ENCODE measurements at regions not wholly inside any gene's neighbourhood (a gene's known extent, or its start where the extent isn't known, plus 50 kb on each side); places are given as distances from the start of the nearest gene placed in this dataset.

GRCh38 chr3:72483554-72484104 is 364.6 kb downstream of the SHQ1 start:
- no peak for DNase-seq (ENCODE audit: low spot score)
- Histone ChIP-seq H3K36me3 (no peaks in the 10 kb centered on the region), H3K9me3 (no peaks in the 10 kb centered on the region), H3K27ac (no peak overlapping the region), H3K4me1 (peaks cover 0 to 27% of the 10 kb centered on the region in 2 donors), H3K4me3 (no peak overlapping the region), H3K27me3 (no peaks in the 10 kb centered on the region)
- TF ChIP-seq, protein P1, sequence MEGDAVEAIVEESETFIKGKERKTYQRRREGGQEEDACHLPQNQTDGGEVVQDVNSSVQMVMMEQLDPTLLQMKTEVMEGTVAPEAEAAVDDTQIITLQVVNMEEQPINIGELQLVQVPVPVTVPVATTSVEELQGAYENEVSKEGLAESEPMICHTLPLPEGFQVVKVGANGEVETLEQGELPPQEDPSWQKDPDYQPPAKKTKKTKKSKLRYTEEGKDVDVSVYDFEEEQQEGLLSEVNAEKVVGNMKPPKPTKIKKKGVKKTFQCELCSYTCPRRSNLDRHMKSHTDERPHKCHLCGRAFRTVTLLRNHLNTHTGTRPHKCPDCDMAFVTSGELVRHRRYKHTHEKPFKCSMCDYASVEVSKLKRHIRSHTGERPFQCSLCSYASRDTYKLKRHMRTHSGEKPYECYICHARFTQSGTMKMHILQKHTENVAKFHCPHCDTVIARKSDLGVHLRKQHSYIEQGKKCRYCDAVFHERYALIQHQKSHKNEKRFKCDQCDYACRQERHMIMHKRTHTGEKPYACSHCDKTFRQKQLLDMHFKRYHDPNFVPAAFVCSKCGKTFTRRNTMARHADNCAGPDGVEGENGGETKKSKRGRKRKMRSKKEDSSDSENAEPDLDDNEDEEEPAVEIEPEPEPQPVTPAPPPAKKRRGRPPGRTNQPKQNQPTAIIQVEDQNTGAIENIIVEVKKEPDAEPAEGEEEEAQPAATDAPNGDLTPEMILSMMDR (IDR thresholded peaks at IDR 0.05), result no peak

DNA sequence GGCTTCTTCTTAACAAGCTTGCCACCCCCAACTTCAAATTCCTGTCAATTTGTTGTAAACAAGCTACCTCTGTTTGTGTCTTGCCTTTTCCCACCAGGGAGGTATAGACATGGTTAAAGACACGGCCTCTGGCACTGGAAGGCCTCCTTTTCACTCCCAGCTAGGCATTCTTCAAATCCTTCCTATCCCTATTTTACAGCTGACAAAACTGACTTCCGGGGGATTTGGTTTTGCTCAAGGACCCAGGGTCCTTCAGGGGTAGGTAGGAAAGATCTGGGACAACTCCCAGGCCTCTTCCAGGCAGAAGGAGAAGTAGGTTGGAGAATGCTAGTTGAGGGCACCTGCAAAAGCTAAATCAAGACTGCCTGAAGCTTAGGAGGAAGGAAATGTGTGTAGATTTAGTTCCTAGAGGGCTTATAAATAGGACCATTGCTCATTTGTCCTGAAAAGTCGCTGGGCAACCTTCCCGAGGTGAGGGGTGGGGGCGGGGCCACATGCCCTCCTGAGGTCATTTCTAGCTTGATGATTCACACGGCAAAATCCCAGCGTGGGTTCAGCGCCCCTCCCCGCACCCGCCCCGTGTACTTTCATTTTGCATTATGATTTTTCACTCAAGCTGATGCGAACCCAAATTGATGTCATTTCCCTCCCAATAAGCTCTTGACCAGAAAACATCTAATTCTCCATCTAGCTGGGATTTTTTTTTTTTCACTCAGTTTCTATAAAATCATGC is 365.5 kb downstream of the SHQ1 start:
- TF ChIP-seq, protein P1 (IDR thresholded peaks at IDR 0.05), result no peak
- Histone ChIP-seq H3K9me3 (no peaks in the 10 kb centered on the region), H3K4me1 (peaks cover 0 to 23% of the 10 kb centered on the region in 2 donors), H3K4me3 (peak overlapping the region in 1 of 2 donors; percentile 23), H3K27ac (peak overlapping the region; percentile 49 to 61), H3K36me3 (no peaks in the 10 kb centered on the region), H3K27me3 (no peaks in the 10 kb centered on the region)
- DNase-seq (ENCODE audit: low spot score), result peak; percentile 81

DNA sequence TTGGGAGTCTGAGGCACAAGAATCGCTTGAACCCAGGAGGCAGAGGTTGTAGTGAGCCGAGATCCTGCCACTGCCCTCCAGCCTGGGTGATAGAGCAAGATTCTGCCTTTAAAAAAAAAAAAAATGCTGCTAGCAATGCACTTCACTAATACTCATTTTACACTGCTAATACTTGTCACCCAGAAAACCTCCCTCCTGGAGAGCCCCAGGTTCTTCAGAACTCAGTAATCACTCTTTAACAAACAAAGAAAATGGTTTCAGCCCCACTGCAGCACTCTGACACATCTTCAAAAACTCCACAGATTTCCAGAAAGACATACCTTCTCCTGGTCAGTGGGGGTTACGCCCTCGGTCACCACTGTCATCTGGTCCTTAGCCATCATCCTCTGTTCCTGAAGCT is 366.7 kb downstream of the SHQ1 start:
- DNase-seq (ENCODE audit: low spot score), result no peak
- no peak overlapping the region for H3K4me3 ChIP-seq
- H3K4me1 ChIP-seq, result peaks cover 0 to 13% of the 10 kb centered on the region in 2 donors
- no peaks in the 10 kb centered on the region for H3K36me3 ChIP-seq
- no peak overlapping the region for H3K27ac ChIP-seq
- TF ChIP-seq, protein P1 (IDR thresholded peaks at IDR 0.05), result no peak
- H3K27me3 ChIP-seq, result no peaks in the 10 kb centered on the region
- H3K9me3 ChIP-seq, result no peaks in the 10 kb centered on the region

DNA sequence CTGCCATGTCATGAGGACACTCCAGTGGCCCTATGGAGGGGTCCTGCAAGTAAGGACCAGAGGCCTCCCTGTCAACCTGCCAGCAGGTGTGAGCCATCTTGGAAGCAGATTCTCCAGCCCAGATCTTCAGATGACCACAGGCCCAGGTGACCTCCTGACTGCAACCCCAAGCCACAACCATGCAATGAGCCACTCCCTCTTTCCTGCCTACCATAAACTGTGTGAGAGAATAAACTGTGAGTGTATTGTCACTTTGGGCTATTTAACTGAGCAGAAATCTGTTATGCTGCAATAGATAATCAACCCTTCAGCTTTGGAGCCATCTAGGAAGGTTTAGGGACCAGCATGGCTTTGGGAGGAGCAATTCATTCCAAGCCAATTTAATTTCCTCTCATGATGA is 367.9 kb downstream of the SHQ1 start:
- TF ChIP-seq, protein P1 (IDR thresholded peaks at IDR 0.05), result no peak
- H3K9me3 ChIP-seq, result no peaks in the 10 kb centered on the region
- no peak overlapping the region for H3K4me3 ChIP-seq
- H3K27me3 ChIP-seq, result no peaks in the 10 kb centered on the region
- no peaks in the 10 kb centered on the region for H3K36me3 ChIP-seq
- DNase-seq (ENCODE audit: low spot score), result no peak
- peaks cover 0 to 13% of the 10 kb centered on the region in 2 donors for H3K4me1 ChIP-seq
- no peak overlapping the region for H3K27ac ChIP-seq

DNA sequence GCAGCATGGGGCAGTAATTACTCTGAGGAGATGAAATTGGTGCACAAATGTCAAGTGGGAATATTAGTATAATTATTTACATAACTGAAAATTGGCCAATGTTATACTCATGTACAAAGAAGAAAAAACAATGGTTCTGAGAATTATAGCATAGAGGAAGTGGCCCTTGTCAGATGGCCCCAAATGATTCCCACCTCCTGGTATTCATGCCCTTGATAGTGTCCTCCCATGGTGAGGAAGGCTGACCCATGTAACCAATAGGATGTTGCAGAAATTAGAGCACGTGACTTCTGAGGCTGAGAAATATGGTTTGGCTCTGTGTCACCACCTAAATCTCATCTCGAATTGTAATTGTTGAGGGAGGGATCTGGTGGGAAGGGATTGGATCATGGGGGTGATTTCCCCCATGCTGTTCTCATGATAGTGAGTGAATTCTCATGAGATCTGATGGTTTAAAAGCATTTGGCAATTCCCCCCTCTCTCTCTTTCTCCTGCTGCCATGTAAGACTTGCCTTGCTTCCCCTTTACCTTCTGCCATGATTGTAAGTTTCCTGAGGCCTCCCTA is 368.5 kb downstream of the SHQ1 start:
- peaks cover 0 to 13% of the 10 kb centered on the region in 2 donors for H3K4me1 ChIP-seq
- H3K36me3 ChIP-seq, result no peaks in the 10 kb centered on the region
- H3K27ac ChIP-seq, result no peak overlapping the region
- no peak overlapping the region for H3K4me3 ChIP-seq
- no peaks in the 10 kb centered on the region for H3K27me3 ChIP-seq
- no peaks in the 10 kb centered on the region for H3K9me3 ChIP-seq
- DNase-seq (ENCODE audit: low spot score), result no peak
- TF ChIP-seq, protein P1 (IDR thresholded peaks at IDR 0.05), result no peak

Measured in right atrium auricular region (tissue), 2 donors.